ENCODE measurements at regions not wholly inside any gene's neighbourhood (a gene's known extent, or its start where the extent isn't known, plus 50 kb on each side); places are given as distances from the start of the nearest gene placed in this dataset.

DNA sequence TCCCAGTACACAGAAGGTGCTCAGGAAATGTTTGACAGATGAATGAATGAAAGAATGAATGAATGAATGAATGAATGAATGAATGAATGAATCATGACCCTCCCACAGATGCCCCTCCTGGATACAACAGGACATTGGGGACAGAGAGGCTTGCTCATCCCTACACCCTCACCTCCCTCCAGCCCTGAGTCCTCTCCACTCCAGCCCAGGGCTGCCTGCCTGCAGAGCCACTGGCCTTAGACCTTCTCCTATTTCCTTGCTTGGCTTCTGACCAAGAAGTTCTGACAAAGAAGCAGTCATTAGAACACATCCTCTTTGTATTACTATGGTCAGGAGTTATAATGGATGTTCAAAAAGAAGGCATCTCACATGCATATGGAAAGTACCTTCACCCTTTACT, 240.7 kb upstream of the DAPK1 start:
- DNase-seq = no peak

DNA sequence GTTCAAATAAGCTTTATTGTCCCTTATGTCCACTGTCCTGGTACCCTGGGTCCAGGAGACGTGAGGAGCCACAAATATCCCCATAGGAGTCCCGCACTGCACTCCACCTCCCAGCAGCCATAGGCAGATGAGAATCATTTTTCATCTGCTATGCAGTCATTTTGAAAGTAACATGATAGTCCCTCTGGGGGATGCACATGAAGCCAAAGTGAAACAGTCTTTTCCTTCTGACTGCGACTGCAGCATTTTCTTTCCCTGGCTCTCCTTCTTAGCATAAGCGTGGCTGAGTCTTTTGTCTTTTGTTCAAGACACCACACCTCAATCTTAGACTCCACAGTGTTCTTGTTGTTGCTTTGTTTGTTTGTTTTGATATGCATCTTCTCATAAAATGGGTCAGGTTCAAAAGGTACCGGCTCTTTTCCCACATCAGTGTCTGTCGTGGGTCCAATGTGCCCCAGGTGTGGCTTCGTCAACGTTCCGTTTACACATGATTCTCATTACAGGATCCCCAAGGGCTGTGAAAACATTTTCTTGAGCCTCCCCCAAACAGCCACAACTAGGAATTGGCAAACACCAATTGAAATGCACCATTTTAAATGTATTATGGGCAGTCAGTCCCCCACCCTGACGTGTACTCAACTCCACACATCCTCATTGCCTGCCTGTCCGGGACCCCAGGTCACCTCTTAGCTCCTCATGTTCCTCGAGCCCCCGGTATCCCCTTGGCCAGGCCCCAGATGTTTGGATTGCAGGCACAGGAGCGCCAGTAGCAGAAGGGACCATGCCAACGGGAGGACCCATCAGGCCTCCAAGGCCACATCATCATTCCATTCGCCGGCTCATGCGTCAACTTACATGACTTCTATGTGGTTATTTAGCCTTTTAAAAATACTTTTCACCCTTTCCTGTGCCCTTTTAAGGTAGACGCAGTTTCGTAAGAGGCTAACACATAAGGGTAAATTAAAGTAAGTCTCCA, 237.8 kb upstream of the DAPK1 start:
- no peak for DNase-seq

DNA sequence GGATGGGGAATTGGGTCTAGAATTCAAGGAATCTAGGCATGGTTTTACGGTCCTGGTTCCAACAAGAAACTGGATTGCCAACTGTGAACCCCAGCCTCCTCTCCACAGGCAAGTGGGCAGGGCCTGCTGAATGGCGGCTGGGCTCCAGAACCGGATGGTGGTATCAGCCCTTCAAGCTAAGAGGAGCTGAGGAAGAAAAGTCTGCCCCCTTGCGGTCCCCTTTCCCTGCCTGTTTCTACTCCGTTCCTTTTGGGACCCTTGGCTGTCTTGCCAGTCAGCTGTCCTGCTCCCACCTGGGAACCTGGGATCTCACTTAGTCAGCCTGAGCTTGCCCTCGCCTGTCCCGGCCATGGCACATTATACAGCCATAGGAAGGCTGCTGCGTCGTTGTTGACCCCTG, 234.4 kb upstream of the DAPK1 start:
- no peak for DNase-seq

DNA sequence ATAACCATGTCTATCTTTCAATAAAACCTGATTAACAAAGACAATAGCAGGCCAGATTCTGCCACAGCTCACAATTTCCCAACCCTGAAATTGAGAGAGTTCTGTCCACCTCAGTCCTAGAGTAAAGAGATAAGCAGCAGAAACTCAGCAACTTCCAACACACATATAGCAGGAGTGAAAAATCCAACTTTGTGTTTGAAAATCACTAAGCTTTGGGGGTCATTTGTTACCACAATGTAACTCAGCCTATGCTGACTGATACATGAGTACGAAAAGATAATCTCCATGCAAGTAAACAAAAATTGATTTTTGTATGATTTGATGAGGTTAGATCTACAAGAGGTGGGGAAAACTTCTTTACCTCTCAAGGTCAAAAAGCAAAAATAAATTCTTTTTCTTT, 231.0 kb upstream of the DAPK1 start:
- no peak for DNase-seq

DNA sequence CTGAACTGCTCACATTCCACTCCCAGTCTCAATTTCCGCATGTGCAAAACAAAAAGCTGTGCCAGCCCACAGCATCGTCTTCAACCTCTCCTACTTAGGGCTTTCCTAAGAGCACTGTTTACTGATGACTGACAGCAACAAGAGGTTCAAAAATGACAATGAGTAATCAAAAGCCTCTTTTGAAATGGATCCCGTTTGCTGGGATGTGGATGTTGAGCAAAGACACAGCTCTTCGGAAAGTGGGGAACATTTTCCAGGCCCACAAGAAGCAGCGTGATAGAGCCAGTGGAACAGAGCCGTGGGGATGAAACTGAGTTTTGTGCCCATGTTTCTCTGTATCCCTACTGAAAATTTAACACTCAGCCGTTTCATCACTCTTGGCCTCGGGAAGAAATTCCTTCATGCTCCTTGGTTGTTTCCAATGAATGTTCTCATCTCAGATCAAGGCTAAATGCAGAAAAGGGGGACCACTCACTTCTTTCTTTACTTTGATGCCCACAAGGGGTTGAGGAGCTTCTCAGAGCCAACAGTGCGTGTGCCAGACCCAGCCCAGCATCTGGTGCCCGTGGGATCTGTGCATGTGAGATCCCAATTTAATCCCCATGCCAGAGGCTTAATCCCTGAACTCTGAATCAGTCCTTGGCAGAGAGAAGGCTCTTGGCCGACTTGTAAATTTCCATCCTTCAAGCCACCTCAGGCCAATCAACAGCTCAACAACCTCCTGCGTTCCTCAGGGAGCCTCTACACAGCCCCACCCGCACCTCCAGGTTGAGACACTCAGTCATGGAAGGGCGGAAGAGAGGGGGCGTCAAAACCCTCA, 230.2 kb upstream of the DAPK1 start:
- DNase-seq = no peak

DNA sequence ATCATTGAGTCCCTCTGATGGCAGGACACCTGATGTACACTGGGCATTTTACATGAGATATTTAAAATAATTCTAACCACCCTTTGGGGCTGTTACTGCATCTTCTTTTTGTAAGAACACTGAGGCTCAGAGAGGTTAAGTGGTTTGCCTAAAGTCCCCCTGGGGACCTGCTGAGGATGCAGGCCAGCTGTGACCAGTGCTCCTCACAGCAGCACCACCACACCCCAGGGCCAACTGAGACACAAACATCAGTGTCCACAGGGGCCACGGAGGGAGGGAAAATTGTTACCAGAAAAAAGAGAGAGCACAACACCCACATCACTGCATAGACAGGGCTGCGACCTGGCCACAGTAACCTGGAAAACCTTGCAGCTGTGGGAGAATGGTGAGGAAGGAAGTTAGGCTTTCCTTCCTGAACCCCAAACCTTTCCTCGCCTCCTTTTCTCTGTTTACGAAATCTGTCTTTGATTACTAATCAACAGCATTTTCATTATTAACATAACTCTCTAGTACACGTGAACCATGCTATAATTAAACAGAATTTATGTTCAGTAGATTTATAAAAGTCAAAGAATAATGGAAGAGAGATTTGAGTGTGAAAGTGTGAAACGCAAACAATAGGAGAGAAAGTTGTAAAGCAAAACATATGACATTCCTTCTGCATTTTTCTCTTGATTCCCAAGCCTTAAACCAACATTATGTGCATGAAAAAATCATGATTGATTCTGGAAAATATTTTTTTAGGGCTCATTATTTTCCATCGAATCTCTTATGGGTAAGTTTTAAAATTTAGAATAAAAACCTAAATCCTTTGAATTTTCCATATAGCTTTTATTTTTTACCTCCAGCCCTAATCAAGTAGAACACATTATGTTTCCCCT, 228.1 kb upstream of the DAPK1 start:
- no peak for DNase-seq

DNA sequence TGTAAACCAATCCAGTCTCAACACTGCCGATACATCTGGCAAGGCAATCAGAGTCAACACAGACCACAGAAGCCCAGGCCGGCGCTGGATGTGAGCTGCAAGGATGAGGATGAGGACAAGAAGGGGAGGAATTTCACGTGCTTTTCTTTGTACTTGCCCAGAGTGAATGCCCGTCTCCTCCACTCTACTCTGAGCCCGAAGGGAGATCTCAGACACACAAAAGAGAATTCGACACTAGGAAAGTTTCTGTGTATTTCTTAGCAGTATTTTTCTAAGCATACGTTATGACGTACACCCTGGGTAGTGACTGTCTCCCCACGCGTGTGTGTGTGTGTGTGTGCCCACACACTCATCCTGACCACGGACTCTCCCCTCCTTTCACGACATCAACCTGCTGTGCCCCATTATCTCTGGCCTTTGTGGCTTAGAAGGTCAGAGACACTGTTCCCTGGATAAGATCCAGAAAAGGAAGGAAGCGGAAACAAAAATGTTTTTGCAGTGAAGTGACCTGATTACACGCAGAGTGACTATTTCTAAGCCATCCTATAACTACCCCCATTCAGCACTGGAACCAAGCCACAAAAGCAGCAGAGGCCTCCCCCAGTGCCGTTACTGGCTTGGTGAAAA, 227.3 kb upstream of the DAPK1 start:
- no peak for DNase-seq

DNA sequence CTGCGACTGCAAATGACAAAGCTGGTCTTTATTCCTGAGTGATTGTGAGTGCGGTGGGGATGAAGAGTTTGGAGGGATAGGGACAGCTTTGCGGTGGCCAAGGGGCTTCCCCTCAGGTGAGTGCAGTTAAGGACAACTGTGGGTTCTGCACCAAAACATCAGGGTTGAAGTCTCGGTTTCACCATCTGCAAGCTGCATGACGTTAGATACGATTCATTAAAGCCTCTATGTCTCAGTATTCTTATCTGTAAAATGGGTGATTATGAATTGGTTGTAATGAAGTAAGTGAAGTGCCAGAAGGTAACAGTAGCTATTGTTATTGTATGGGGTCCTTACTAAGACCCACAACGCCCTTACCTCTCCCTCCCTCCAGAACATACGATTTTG, 226.8 kb upstream of the DAPK1 start:
- DNase-seq = no peak

DNA sequence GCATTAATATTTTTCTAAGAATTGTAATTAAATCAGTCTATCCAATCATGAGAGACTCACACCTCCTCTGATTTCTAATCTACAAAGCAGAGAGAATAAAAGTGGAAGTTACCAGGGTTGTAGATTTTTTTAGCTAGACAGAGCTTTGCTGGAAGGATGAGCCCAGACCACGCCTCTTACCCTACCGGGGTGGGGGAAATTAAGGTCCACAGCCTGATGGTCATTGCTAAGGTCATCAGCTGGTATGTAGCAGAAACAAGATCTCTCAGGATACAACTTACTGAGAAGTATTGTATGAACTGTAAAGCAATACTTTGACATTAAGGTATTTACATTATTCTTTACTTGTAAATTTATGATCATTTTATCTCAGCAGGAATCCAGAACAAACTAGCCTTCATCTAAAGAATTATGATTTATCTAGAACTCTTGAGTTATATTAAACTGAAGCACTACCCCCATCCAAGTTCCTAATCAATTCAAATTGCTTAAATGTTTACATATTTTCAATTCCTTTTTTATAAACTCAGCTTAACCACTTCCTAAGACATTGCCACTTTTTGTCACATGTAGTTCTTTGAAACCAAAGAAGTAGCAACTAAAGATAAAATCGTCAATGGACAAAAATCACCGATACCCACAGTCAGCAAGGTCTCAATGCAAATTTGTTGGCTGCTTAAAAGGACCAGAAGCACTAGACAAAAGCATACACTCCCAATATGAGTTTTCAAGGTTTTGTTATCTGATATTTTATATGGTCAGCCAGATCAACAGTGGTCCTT, 225.8 kb upstream of the DAPK1 start:
- no peak for DNase-seq

DNA sequence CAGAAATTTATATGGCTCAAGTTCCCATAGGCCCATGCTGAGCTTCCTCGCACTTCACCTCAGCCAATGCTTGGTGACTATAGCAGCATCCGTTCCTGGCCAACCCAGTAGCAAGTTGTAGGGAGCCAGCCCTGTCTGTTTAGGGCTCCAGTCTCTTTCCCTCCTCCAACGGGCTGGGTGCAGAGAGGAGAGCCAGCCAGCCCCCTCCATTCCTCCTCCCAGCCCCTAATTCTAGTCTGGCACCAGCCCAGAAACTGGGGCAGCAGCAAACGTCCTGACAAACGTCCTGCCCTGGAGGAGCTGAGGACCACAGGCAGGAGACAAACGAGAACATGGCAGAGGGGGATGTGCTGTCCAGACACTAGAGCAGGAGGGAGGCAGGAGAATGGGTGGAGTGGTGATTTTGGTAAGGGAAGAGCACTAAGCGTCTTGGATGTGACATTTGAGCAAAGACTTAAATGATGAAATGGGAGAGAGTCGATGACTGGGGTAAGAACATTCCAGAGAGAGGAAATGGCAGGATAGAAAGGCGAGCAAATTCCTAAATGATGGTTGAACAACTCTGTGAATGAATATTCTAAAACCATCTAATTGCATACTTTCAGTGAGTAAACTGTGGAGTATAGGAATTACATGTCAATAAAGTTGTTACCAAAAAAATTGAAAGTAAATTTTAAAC, 222.5 kb upstream of the DAPK1 start:
- no peak for DNase-seq

DNA sequence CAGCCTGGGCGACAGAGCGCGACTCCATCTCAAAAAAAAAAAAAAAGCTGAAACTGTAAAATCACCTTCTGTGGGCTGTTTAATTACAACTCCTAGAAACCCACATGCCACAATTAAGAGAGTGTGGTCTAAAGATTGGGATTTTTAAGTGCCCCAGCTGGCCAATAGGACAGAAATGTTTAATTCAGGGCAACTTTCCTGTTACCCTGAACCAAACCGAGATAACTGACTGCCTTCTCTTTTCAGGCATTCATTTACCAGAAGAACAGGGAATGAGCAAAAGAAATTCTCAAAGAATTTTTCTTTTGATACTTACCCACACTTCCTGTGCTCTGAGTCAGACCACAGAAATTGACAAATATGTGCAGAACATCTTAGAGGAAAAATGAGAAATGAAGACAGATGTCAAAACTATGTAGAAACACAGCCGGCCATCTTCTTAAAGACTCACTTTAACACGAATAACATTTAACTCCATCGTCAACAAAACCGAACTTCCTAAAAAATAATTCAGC, 221.3 kb upstream of the DAPK1 start:
- no peak for DNase-seq

DNA sequence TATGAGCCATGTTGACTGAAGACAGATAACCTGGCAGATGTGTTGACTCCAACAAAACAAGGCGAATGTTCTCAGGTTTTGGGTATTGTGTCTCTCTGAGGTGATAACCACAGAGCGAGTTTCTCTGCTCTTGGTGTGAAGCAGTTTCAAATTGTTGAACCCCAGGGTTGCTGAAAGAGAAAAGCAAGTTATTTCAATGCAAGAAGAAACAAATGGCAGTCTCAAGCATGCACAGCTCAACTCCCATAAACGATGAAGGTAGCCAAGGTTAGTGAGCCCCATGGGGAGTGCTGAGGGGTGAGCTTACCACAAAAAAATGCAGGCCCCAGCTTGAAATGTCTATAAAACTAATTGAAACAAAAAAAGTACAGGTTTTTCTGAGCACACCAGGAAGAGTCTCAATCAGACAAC, 220.8 kb upstream of the DAPK1 start:
- no peak for DNase-seq

DNA sequence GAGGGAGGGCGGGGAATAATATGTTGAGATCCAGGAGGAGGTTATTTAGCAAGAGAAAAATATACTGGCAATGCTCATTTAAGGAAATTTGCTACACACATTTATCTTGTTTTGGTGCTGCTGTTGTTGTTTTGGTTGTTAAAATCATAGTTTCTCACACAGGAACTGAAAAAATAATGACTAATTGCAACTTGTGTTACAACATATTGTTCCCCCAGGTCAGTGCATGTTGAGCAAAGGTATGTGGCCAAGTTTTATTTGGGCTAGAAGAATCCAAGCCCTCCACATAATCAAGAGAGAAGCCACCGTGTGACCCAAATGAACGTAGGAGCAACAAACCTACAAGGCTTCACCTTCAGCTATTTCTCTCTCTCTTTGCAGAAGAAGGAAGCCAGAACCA, 220.3 kb upstream of the DAPK1 start:
- no peak for DNase-seq

DNA sequence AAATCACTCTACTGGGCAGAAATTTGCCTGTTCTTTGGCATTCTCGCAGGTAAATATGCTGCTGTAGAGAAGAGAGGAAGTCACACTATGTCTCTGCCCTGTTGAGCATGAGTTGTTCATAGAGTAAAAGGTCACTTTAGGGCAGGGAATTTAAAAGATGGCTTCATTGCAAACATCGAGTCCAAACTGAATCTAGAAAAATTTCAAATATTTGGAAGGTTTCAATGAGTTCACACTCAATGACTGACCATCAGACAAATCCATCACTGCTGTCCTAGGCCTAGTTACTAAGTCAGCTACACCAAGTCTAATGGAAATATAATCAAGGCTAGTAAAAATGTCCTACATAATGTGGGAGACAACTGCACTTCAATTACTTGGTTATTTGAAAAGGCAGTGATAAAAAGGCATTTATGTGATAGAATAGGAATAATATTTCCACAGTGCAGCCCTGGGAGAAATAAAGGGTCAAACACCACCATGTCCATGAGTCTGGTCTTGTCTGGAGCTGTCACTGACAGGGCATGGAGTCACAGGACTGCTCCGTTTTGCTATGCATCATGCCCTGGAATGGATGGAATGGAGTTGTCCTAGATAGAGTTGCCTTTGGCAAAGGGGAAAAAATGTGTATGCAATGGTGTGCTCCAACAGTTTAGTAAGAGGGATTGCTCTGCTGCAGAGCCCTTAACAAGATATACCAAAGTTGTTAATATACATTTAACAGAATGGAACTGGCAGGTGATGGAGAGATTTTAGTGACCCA, 218.5 kb upstream of the DAPK1 start:
- DNase-seq = no peak

DNA sequence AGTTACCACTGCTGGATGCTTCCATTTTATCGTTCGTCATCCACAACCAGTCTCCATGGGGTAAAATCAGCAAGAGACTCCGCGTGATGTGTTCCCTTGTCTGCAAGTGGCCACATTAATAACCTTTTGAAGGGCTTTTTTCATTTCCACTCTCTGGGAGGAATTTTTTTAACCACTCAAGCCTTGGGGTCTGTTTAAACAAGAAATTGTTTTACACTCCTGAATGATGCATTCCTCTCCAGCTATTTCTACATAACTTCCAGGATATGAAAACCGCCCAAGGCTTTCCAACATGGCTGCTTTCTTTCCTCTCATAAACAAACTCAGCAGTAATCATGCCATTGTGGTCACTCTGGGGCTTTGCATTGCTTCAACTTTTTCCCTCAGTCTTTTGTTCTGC, 217.2 kb upstream of the DAPK1 start:
- DNase-seq = no peak

DNA sequence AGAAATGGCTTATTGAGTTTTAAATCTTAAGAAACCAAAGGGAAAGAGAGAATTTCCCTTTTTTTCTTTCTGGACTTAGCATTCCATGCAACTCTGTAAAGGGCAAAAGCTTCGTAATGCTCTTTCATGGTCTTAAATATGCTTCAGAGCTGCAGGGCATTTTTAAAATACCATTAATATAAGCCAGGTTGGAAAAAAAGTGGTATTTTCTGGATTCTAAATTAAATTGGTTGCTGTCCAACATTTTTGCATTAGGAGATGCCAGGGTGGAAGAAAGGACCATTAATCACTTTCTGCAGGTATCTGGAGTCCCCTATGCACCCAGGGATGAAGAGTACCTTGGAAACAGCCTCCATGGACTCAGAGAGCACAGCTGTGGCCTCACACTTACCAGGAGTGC, 215.1 kb upstream of the DAPK1 start:
- DNase-seq = no peak

DNA sequence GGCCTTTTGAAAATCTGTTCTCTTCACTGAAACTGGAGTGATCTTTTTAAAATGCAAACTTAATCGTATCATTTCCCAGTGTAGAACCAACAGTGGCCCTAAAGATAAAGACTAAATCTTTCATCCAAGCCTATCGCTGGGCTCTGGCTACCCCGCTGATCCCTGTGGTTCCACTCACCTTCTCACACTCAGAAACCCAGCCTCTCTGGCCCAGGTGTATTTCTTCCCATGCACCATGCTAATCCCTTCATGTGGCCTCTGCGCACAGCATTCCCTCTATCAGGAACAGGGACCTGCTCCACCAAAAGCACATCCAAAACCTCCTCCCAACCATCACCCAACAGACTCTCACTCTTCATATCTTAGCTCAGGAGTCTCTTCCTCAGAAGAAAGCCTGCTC, 214.1 kb upstream of the DAPK1 start:
- no peak for DNase-seq

DNA sequence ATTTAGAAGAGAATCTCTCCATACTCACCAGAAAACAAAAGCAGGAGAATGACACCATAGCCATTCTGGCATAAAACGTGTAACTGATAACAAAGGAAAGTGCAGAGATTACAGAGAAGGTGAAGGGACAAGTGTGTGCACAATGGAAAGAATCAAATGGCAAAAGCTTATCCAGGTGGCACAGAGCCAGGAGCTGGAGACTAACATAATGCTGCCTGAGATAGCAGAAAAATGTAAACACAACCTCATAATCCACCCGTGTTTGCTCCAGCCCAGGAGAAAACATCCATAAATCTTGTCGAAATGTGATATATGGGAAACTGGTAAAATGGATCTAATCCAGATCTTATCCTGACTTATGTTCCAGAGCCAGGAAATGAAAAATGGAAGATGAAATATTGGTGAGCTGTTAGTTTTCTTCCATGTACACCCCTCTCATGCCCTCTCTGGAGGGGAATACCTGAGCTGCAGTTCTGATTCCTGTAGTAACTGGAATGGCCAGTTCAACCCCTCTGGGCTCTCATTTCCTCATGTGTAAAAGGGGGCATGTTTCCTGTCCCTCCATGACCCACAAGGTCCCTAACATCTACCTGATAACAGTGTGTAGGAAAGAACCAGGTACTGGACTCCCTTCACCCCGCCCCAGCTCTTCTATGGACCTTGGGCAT, 212.3 kb upstream of the DAPK1 start:
- no peak for DNase-seq

DNA sequence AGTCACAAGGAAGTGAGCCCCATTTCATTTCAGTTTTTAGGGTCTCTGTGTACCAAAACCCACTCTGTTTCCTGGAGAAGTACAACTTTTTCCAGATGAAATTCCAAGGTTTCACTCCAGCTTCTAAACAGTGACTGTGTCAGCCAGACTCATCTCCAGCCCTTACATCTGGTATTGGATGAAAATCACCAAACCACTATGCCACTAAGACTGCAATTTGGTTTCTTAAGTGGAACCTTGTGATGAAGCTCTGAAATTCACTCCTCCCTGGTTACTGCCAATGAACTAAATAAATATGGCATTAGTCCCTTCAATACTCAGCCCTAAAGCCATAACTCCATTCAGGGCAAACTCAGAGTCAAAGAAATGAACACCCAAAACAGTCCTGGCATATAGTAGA, 211.2 kb upstream of the DAPK1 start:
- DNase-seq = no peak
